Fibroblast of lung (primary cell): ENCODE measurements at regions not wholly inside any gene's neighbourhood (a gene's known extent, or its start where the extent isn't known, plus 50 kb on each side); places are given as distances from the start of the nearest gene placed in this dataset.

Source experiments
- DNase-seq, 2 donors: peaks; one replicate each; pipeline versions ENCODE4 v3.0.0 to v3.0.0-alpha.2; 2010; ENCODE audit warnings: low read depth in 2 of 2
- H2AFZ ChIP-seq: 2 replicates; pipeline ENCODE4 v1.5.1; 2012; ENCODE audit warnings: low read length, control low read depth, inconsistent platforms
- H3K27ac ChIP-seq: 2 replicates; pipeline ENCODE4 v1.5.1; 2011; ENCODE audit warnings: low read length, control low read depth; ENCODE audit not compliant: insufficient read depth
- H3K27me3 ChIP-seq: 2 replicates; pipeline ENCODE4 v1.5.1; 2011; ENCODE audit warnings: mild to moderate bottlenecking, low read length; ENCODE audit not compliant: control insufficient read depth, insufficient read depth
- H3K36me3 ChIP-seq: 2 replicates; pipeline ENCODE4 v1.5.1; 2011; ENCODE audit warnings: low read length; ENCODE audit not compliant: control insufficient read depth, insufficient read depth
- H3K4me1 ChIP-seq: 2 replicates; pipeline ENCODE4 v1.5.1; 2011; ENCODE audit warnings: low read length; ENCODE audit not compliant: control insufficient read depth, insufficient read depth; ENCODE audit errors: extremely low read depth
- H3K4me2 ChIP-seq: 2 replicates; pipeline ENCODE4 v1.5.1; 2011; ENCODE audit warnings: low read length, control low read depth; ENCODE audit not compliant: insufficient read depth; ENCODE audit errors: extremely low read depth
- H3K4me3 ChIP-seq, 4 experiments: fragments of 200-600 bp in 1 of 4; sonication (generic) in 1 of 4; replicated peaks in 1 of 4; 2 replicates each; pipeline ENCODE4 v1.5.1; 2011 to 2016; ENCODE audit warnings: low read length in 4 of 4, low read depth in 3 of 4, mild to moderate bottlenecking in 3 of 4, control low read depth in 2 of 4, inconsistent platforms in 1 of 4, mixed read lengths in 1 of 4; ENCODE audit not compliant: insufficient read depth in 1 of 4; ENCODE audit errors: control extremely low read depth in 1 of 4
- H3K79me2 ChIP-seq: 2 replicates; pipeline ENCODE4 v1.5.1; 2012; ENCODE audit warnings: mild to moderate bottlenecking, low read length, inconsistent platforms; ENCODE audit not compliant: control insufficient read depth, insufficient read depth
- H3K9ac ChIP-seq: 2 replicates; pipeline ENCODE4 v1.5.1; 2011; ENCODE audit warnings: mild to moderate bottlenecking, low read length, control low read depth; ENCODE audit not compliant: insufficient read depth
- H3K9me3 ChIP-seq: 2 replicates; pipeline ENCODE4 v1.5.1; 2012; ENCODE audit warnings: low read depth, low read length; ENCODE audit not compliant: control insufficient read depth, insufficient read depth
- H4K20me1 ChIP-seq: 2 replicates; pipeline ENCODE4 v1.5.1; 2011; ENCODE audit warnings: low read length; ENCODE audit not compliant: control insufficient read depth, insufficient read depth; ENCODE audit errors: extremely low read depth
- EZH2 ChIP-seq: IDR thresholded peaks from 2 replicates; pipeline ENCODE4 v1.5.1; 2012; ENCODE audit warnings: low read length, control low read depth, mild to moderate bottlenecking; ENCODE audit errors: missing control alignments
- TF ChIP-seq, protein P1 (sequence below), 2 donors: IDR thresholded peaks in 1 of 2; conservative IDR thresholded peaks in 1 of 2; 1 replicate in 1 of 2; 2 replicates in 1 of 2; pipeline ENCODE4 v1.5.1; 2011 to 2012; ENCODE audit warnings: low read length in 2 of 2, control low read depth in 1 of 2, inconsistent platforms in 1 of 2, low read depth in 1 of 2, mild to moderate bottlenecking in 1 of 2

DNA sequence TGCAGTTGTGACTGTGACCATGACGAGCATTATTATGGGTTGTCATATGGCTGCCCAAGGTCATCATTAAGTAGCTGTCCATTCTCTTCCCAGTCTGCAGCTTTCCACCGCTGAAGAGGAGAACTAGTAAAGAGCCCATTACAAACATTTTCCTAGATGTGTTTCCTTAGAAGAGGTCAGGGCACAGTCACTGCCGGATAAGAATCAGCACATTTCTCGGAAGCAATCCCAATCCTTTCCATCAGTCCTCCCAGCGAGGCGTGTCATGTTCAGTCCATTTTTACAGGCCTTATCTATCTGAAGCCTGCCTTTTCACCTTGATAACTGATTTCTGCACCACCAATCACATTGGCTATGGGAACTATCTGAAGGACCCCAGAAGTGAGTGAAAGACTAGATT lies 319.9 kb upstream of the SLC14A2 start:
- Histone ChIP-seq H3K4me3 (no peak overlapping the region), H3K4me1 (no peaks in the 10 kb centered on the region), H3K4me2 (no peak overlapping the region), H2AFZ (no peak overlapping the region), H3K27ac (no peak overlapping the region), H3K9ac (no peak overlapping the region), H3K36me3 (no peaks in the 10 kb centered on the region), H3K9me3 (no peaks in the 10 kb centered on the region), H3K79me2 (no peaks in the 10 kb centered on the region), H3K27me3 (no peaks in the 10 kb centered on the region), H4K20me1 (no peaks in the 10 kb centered on the region)
- no peak for TF ChIP-seq EZH2
- TF ChIP-seq, protein P1, sequence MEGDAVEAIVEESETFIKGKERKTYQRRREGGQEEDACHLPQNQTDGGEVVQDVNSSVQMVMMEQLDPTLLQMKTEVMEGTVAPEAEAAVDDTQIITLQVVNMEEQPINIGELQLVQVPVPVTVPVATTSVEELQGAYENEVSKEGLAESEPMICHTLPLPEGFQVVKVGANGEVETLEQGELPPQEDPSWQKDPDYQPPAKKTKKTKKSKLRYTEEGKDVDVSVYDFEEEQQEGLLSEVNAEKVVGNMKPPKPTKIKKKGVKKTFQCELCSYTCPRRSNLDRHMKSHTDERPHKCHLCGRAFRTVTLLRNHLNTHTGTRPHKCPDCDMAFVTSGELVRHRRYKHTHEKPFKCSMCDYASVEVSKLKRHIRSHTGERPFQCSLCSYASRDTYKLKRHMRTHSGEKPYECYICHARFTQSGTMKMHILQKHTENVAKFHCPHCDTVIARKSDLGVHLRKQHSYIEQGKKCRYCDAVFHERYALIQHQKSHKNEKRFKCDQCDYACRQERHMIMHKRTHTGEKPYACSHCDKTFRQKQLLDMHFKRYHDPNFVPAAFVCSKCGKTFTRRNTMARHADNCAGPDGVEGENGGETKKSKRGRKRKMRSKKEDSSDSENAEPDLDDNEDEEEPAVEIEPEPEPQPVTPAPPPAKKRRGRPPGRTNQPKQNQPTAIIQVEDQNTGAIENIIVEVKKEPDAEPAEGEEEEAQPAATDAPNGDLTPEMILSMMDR (conservative IDR thresholded peaks at IDR 0.05 in 1 of 2, IDR thresholded peaks at IDR 0.05 in 1 of 2; ENCODE audit: low read depth in 1 of 2, low read length in 2 of 2): no peak
- no peak for DNase-seq

DNA sequence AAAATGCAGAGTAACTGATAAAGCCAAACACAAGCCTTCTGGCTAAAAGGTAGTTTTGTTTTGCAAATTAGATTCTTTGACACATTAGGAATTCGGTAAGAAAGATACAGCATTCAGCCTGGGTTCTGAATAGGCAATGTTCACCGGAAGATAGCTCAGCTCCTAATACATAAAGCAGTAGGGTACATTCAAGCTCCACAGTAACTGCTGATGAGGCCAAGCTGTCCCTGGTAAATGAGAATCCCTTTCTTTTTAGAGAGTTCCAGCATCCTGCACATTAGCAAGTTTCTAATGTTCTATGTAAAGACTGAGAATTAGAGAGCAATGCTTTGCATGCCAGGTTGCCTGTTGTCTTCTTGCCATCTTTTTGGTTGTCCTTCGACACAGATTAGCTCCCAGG lies 316.3 kb upstream of the SLC14A2 start:
- no peak overlapping the region for H3K9ac ChIP-seq
- H3K79me2 ChIP-seq: no peaks in the 10 kb centered on the region
- no peak overlapping the region for H3K4me3 ChIP-seq

DNA sequence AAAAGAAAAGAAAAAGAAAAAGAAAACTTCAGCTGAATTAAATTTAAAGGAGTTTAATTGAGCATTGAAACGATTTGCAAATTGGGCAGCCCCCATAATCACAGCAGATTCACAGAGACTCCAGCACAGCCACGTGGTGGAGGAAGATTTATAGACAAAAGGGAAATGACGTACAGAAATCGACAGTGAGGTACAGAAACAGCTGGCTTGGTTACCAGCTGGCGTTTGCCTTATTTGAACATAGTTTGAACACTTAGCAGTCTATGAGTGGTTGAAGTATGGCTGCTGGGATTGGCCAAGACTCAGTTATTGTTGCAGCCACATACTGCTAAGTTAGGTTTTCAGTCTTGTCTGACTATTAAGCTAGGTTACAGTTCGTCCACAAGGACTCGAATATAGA lies 312.2 kb upstream of the SLC14A2 start:
- H3K9me3 ChIP-seq: no peaks in the 10 kb centered on the region
- no peaks in the 10 kb centered on the region for H3K27me3 ChIP-seq
- TF ChIP-seq, protein P1 (conservative IDR thresholded peaks at IDR 0.05 in 1 of 2, IDR thresholded peaks at IDR 0.05 in 1 of 2; ENCODE audit: low read depth in 1 of 2, low read length in 2 of 2): no peak
- DNase-seq: no peak
- no peaks in the 10 kb centered on the region for H3K4me1 ChIP-seq
- H3K36me3 ChIP-seq: no peaks in the 10 kb centered on the region
- no peak overlapping the region for H3K27ac ChIP-seq
- H3K4me2 ChIP-seq: no peak overlapping the region
- no peak overlapping the region for H3K9ac ChIP-seq
- no peaks in the 10 kb centered on the region for H3K79me2 ChIP-seq
- H4K20me1 ChIP-seq: no peaks in the 10 kb centered on the region
- no peak overlapping the region for H3K4me3 ChIP-seq
- no peak overlapping the region for H2AFZ ChIP-seq

More for the DNA sequence above, 316.3 kb upstream of the SLC14A2 start:
- no peak overlapping the region for H3K4me2 ChIP-seq
- no peak overlapping the region for H2AFZ ChIP-seq
- DNase-seq: no peak
- TF ChIP-seq EZH2: no peak
- TF ChIP-seq, protein P1 (conservative IDR thresholded peaks at IDR 0.05 in 1 of 2, IDR thresholded peaks at IDR 0.05 in 1 of 2; ENCODE audit: low read depth in 1 of 2, low read length in 2 of 2): no peak
- no peaks in the 10 kb centered on the region for H3K36me3 ChIP-seq
- H3K27ac ChIP-seq: no peak overlapping the region
- no peaks in the 10 kb centered on the region for H4K20me1 ChIP-seq
- no peaks in the 10 kb centered on the region for H3K27me3 ChIP-seq
- no peaks in the 10 kb centered on the region for H3K4me1 ChIP-seq
- no peaks in the 10 kb centered on the region for H3K9me3 ChIP-seq
